Islet precursor cell (in vitro differentiated cells): ENCODE measurements at regions not wholly inside any gene's neighbourhood (a gene's known extent, or its start where the extent isn't known, plus 50 kb on each side); places are given as distances from the start of the nearest gene placed in this dataset.
A peak's percentile ranks its signal among the peaks of the same experiment; 100 is the strongest.

Experiments
- DNase-seq: peaks from one replicate; pipeline ENCODE4 v3.0.0-alpha.2; 2018

DNA sequence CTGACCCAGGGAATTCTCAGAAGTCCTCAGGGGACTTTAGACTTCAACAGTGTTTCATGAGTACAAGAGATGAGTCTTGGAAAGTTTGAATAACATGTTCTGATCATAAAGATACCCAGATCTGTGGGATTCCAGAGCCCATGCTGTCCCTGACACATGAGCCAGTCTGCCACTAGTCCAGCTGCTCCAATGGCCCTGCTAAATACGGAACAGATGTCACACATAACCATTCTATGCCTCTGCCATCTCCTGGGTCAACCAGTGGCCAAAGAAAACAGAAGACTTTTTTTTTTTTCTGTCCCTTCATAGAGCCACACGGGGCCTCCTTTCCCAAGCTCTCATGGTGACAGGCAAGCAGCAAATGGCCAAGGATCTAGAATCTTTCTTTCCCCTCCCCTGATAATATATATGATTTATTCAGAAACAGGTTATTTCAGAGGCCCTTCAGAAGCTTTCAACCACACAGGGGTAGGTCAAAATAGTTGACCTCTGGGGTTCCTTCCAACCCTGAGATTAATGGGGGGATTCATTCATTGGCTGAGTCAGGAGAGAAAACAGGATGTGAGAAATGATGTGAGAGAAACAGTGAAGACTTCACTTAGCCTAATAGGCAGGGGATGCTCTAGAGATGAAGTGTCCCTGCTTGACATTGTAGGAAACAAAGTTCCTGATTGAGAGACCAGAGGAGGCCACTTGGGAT lies 367.7 kb downstream of the CDK5RAP2 start:
- DNase-seq: no peak

DNA sequence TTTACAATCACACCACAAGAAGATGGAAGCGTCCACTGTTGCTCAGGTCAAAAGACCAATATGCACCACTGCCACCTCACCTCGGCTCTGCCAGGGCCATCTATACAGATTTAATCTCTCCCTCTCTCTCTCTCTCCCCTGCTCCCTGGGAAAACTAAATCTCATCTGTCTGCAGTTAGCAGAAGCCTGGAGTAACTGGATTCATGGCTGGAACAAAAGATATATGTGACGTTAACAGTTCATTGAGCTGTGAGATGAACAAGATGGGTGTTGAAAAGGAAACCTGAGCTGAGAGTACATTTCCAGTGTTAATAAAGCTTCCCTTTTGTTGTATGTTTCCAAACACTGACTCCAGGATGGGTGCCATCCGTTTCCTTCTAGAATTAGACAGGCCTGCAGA lies 369.7 kb downstream of the CDK5RAP2 start:
- DNase-seq: no peak

DNA sequence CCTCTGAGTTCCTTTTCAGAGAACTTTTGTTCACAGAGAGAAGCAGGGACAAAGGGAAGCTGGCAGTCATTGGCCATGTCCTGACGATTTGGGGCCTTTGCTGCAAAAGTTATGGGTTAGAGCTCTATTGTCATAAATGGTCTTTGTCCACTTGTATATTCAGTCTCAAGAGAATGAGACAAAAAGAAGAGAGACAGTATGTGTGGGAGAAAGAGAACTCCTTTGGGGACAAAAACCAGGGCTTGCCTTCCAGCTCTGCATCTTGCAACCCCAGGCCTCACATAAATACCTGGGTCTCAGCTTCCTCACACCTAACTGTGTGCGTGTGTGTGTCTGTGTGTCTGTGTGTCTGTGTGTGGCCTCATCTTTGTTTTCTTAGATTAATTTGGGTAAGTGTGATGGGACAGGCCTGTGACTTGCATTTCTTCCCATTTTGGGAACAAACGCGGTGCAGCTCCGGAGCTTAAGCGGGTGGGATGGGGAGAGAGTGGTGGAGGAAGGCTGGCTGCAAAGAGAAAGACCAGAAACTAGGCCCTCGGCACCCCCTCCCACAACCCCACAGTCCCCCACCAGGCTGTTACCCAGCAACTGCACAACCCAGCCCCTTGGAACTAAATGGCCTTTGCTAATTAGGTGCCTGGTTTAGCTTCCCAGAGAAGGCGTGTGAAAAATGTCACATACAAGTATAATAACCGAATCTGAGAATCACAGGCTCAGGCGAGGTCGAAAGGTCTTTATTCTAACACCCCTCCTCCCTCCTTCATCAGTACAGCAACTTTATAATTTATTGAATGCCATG lies 376.9 kb downstream of the CDK5RAP2 start:
- no peak for DNase-seq

DNA sequence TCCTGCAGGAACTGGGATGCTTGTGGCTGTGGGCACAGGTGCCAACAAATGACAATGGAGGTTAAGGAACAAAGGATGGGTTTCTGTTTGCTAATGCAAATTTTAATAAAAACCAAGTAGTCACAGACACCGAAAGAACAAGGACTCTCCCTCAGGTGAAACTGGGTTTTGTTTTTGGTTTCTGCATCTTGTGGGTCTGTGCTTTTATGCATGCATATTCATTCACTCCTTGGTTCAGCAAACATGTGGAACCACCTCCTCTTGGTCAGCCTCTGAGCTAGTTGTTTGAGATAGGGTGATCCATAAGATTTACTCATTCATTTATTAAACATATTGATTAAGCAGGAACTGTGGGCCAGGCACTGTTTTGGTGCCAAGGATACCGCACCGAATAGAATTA lies 381.9 kb downstream of the CDK5RAP2 start:
- no peak for DNase-seq

DNA sequence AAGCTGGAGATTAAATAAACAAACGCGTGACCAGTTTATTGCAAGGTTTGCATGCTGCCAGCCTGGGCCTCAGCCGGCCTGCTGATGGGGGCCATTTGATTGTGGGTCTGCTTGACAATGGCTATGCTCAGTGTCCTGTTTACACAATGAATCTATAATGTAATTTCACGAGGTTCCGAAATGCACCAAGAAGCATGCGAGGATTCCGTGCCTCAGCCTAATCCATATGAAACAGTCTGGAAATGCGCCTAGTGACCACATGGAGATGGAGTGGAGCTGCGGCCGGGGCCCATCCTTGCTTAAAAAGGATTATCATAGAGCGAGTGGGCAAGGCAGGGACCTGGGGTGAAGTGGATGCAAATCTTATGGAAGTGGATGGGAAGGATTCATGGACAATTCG lies 382.4 kb downstream of the CDK5RAP2 start:
- DNase-seq: no peak

DNA sequence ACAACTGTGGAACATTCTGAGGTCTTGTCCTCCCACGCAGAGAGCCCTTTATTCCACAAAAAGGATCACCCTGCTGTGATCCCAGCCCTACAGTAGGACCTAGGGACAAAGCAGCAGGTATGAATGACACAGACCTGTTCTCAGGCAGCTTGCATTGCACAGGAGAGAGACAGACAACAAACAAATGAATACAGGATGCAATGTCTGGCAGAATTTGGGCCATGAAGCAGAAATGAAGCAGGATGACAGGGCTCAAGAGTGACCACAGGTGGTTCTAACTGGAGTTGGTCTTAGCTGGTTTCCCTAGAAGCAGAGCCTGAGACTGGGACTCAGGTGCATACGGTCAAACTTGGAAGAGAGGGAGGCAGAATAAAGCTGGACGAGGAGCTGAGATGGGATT lies 388.8 kb downstream of the CDK5RAP2 start:
- DNase-seq: peak; percentile 22

DNA sequence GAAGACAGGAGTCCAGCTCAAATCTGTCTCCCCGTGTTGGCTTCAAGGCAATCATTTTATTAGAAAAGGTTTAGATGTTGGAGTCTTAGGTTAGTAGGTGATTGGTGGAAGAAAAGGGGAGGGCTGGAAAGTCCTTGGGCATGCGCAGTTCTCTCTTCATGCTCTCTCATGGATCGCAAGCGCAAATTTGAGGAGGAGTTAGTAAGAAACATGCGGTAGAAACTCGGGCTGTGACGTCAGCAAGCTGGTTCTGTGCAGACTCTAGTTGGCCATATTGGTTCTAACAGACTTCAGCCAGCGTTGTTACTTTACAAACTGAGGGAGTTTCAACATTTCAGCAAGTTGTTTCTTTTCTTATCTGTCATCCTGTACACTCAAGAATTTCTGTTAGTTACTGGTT lies 392.2 kb downstream of the CDK5RAP2 start:
- peak; percentile 4 for DNase-seq

DNA sequence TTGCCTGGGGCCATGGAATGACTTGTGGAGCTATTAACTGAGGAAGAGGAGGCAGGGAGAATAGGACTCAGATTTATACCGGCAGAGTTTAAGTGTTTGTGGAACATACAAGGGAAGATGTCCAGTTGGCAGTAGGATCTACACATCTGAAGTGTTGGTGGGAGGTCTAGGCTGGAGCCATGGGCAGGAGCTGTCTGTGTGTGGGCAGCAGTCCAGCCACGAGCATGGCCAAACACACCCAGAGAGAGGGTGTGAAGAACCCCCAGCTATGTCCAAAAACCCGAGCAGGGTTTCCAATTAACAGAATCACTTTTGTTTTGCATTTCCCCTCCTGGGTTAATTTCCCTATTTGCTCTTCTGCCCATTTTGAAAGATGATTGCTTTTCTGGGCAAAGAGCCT lies 393.7 kb downstream of the CDK5RAP2 start:
- DNase-seq: peak; percentile 38

DNA sequence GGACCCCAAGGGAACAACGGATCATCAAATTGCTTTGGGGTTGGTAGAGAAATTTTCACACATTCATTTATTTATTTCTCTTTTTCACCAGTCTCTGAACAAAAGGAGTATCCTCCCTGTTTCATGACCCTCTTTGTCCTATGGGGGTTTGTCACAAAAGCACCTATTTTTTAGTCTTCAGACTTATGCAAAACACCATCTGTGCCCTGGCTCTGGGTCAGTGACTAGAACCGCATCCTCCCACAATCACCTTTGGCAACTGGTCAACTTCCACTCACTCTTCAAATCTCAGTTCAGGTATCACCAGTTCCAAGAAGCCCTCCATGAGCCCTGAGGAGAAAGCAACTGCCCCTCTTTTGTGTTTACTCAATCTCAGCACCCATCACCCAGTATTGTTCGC lies 395.7 kb downstream of the CDK5RAP2 start:
- DNase-seq: peak; percentile 15

DNA sequence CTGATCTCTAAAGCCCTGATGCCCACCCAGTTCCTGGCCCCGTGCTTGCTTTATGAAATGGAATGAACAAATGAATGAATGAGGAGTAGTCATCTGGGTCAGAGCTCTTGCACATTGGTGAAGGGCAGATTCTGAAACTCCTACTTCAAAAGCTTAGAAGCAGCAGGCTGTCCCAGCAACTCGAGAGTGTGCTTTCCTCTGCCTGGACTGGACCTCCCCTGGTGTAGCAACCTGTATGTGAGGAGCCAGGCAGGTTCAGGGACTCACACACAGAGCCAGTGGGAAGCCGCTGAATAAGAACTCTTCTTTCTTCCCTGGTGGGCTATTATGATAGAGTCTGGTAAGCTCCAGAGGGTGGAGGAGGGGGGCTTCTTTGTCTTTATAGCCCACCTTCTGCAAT lies 396.4 kb downstream of the CDK5RAP2 start:
- DNase-seq: peak; percentile 20

DNA sequence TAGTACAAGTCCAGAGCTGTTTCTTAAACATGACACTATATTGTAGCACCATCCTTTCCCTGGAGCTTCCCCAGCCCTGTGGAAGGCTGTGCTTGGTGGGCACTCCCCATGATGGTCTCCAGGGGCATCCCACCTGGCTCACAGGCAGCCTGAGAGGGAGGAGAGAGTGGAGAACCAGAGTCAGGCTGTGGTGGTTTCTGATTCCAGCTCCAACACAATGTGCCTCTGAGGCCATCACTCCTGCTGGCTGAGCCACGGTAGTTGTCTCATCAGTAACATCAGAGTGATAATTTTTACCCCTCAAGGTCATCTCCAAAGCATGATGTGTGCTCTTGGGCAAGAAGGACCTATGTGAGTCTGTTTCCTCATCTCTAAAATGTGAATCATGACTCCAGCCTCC lies 398.0 kb downstream of the CDK5RAP2 start:
- DNase-seq: peak; percentile 12

DNA sequence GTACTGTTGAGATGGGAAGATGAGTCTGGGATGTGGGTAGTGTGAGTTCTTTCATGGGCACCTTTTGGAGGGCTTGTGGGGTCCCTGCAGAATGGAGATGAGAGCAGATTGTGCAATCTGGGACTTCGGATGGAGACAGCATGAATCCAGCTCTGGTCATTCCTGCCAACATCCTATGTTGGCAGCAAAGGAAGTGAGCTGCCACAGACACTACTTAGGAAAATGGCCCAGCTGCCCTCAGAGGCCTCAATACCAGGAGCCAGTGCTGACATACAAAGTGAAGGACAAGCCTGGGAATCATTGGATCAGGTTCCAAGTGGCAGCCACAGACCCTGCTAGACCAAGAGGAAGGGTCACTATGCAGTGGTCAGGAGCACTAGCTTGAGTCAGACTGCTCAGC lies 402.8 kb downstream of the CDK5RAP2 start:
- DNase-seq: peak; percentile 7

DNA sequence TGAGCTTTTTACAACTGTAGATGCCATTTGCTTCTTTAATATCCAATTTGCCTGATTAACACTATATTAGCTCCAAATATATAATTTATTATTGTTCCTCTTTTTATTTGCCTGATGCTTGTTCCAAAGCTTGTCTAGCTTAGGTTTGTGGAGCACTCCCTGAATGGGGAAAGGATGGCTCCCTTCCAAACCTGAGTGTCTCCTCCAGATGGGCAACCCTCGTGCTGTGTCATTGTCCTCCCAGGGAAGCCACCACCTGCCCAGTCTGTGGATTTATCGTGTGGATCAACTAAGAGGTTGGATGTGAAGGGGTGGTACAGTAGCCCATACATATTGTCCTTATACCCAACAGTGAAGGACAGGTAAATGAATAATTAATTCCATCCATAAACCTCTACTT lies 404.9 kb downstream of the CDK5RAP2 start:
- DNase-seq: no peak

DNA sequence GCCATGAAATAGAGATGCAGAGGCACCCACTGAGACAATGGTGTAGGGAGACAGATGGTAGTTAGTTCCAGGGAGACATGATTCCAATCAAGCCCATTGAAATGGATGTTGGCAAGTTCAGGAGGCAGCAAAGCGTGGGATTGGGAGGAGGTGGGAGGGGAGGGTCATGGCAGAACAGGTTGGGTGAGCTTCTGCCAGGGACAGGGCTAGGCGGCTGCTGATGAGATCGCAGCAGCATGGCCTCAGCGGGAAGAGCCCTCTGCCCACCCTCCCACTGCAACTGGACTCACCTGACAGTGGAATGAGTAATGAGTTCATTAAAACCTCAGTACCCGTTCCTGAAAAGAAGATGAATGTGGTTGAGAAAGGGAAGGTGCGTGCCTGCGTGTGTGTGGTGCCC lies 418.2 kb downstream of the CDK5RAP2 start:
- DNase-seq: peak; percentile 52

DNA sequence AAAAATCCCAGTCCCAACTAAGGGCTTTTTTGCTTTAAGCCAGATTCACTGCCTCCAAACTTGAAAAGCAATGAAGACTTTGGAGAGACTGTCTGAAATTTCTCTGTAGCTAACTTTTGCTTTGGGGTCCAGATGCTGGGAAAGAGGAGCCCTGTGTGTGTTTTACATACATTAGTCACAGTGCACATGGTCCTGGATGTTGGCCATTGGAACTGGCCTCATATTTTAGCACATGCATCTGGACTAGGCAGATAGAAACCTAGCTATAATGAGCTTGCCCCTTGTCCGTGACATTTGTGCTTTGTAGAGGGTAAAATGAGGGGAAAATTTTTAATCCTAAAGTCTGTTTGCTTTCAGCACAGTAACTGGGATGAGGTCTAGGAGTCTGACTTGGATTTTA lies 421.7 kb downstream of the CDK5RAP2 start:
- no peak for DNase-seq

DNA sequence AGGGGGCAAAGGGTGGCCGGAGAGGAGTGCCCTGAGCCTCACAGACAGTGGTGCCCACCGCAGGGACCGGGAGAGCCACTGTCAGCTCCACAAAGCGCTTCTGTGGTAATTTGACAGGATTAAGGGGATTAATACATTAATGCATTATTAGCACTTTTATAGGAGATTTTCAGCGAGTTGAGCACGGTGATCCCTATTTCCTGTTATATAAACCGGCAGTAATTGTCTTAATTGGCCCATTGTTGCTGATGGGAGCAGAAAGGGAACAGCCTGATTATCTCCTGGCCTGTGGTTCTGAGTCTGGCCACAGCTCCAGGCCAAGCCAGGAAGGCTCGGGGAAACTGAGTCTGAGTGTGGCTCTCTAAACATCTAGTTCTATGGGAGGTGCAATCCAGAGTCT lies 423.6 kb downstream of the CDK5RAP2 start:
- no peak for DNase-seq

DNA sequence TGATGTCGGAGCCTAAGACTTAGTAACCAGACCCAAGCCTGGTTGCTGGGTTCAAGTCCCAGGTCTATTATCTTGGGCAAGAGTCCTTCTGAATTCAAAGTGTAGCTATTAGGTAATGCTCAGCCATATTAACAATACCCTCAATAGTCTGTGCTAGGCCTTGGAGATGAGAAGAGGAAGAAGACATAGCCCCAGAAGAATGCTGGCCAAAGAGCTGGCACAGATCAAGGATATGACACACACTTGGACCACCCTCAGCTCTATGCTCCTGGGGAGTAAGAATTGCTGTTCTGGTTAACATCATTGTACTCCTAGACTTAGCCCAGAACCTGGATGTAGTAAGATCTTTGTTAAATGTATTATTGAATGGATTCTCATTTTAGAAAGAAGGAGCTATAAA lies 426.7 kb downstream of the CDK5RAP2 start:
- no peak for DNase-seq

DNA sequence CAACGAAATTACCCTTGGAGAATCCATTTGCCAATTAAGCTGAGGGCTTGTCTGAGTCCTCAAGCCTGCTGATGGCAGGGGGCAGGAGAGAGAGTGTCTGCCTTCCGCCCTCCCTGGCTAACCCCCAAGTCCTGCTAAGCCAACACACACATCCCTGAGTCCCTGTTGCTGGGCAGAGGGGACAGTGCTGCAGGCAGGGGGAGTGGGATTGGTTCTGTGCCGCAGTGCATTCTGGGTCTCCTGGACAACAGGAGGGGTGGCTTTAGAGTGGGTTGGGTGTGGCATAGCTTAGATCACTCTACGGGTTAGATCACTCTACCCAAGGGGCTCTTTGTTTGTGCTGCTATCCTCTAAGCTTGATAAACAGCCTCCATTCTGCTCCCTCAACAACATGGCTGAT lies 427.7 kb downstream of the CDK5RAP2 start:
- DNase-seq: peak; percentile 79

DNA sequence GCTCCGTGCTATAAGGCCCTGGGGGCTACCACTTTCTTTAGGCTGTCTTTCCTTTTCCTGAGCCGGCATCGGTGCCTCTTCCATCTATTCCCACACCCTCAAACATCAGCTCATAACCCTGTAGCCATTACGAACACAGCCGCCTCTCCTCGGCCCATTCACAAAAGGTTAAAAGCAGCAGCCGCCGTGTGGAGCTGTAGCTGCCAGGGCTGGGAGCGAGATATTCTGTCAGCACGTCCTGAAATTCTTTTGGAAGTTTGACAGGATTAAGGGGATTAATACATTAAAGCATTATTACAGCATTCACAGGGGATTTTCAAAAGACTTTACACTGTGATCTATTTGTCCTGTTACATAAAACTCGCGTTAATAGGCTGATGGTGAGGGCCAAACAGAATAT lies 428.2 kb downstream of the CDK5RAP2 start:
- DNase-seq: no peak

DNA sequence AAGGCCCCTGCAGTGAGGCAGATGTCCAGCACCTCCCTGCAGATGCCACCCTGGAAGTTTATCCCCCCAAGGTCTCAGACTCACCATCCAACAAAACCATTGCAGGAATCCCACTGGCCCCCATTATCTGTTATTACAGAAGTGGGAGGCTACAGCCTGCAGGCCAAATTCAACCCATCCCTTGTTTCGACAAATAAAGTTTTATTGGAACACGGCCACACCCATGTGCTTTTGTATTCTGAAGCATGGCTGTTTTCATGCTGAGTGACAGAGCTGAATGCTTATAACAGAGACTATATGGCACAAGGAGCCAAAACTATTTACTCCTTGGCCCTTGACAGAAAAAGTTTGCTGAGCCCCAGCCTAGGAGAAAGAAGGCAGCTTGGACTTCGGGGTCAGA lies 428.8 kb downstream of the CDK5RAP2 start:
- no peak for DNase-seq

DNA sequence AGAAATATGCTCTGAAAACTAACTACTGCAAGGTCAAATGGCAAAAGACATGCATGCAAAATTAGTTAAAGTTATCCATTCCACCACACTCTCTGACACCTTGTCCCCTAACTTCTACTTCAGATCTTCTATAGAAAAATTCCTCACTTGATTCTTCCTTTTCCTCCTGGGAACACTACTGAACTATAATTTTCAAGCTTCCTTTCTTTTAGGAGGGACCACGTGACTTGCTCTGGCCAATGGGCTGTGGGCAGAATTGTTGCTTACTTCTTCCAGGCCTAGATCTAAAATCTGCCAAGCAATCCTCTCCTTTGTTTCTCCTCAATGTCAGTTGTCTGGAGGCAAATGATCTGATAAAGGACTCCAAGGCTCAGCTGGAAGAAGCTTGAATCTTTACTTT lies 441.0 kb downstream of the CDK5RAP2 start:
- DNase-seq: no peak

DNA sequence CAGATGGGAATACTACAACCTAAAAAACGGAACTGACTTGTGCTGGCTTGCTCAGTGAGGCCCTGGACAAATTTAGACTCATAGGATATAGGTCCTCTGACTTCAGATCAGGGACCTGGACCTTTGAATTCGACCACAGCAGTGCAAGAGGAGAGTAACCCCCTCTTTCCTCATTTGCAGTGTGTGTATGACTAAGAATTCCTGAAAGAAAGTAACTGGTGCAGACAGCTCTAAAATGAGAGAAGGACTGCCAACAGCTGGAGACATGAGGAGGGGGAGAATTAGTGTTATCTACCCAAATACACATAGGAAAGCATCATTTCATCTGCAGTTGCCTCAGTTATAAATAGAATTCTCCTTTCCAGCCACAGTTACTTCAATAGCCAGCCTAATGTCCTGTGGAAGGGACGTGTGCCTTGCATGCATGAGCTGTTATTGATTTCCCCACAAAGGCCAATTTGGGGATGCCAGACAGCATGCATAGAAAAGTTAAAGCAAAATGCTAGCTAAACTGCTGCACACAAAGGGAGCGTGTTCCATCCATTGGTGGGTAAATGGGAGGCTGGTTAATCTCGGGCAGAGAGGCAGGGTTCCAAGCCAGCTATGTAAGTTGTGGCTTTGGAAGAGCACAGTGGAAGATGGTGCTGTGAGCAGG lies 442.7 kb downstream of the CDK5RAP2 start:
- DNase-seq: no peak

DNA sequence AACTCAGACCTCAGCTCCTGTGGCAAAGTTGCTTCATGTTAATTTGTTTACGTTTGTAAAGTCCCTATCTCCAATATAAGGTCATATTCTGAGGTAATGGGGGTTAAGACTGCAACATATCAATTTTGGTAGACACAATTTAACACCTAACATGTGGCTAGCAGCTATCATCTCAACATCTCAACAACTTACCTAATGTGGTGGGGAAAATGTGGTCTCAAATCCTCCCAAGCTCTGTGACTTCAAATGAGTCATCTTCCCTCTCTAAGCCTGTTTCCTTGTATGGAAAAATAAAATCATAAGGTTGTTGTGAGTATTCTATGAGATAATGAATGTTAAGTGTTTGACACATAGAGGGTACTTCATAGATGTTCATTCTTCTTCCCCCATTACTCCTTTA lies 443.3 kb downstream of the CDK5RAP2 start:
- DNase-seq: no peak

DNA sequence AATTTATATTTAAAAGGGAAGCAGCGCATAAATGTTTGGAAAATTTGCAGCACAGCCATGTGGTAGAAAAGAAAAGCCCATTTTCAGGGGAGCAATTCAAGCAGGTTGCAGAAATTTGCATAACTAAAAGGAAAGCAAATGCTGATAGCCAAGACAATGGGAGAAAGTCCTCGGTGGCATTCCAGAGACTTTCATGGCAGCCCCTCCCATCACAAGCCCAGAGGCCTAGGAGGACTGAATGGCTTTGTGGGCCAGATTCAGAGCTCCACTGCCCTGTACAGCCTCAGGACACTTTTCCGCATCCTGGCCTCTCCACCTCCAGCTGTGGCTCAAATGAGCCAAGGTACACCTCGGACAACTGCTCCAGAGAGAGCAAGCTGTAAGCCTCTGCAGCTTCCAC lies 462.9 kb downstream of the CDK5RAP2 start:
- no peak for DNase-seq
